ENCODE measurements at regions not wholly inside any gene's neighbourhood (a gene's known extent, or its start where the extent isn't known, plus 50 kb on each side); places are given as distances from the start of the nearest gene placed in this dataset.

- no peaks in the 10 kb centered on the region for H3K27me3 Mint-ChIP-seq (ENCODE audit: low read depth)
These were observed 156.1 kb upstream of the LRRC7 start for GRCh38 chr1:69411617-69412016.

More at GRCh38 chr1:69411617-69412016, 156.1 kb upstream of the LRRC7 start:
- no peak for DNase-seq (ENCODE audit: low spot score)
- TF ChIP-seq MYBL2 (CRISPR knock-in tag; IDR thresholded peaks at IDR 0.05) (no peak), TEAD1 (CRISPR knock-in tag; IDR thresholded peaks at IDR 0.05) (no peak), CREM (CRISPR knock-in tag; IDR thresholded peaks at IDR 0.05) (no peak), ZNF532 (CRISPR knock-in tag; IDR thresholded peaks at IDR 0.05; ENCODE audit: borderline replicate concordance) (no peak), FOXP1 (CRISPR knock-in tag; IDR thresholded peaks at IDR 0.05; ENCODE audit: borderline replicate concordance) (no peak), FOXP4 (CRISPR knock-in tag; IDR thresholded peaks at IDR 0.05) (no peak), GABPB1 (CRISPR knock-in tag; IDR thresholded peaks at IDR 0.05) (no peak), ETV6 (CRISPR knock-in tag; IDR thresholded peaks at IDR 0.05) (no peak), ZSCAN18 (CRISPR knock-in tag; IDR thresholded peaks at IDR 0.05) (no peak), STAT6 (CRISPR knock-in tag; conservative IDR thresholded peaks at IDR 0.05; ENCODE audit: low read depth) (no peak)
- ChIA-PET POLR2A (no interaction called here), CTCF (no interaction called here)
- Mint-ChIP-seq H3K9me3 (peaks cover 13% of the 10 kb centered on the region), H3K4me3 (no peak overlapping the region), H3K4me1 (no peaks in the 10 kb centered on the region), H3K36me3 (no peaks in the 10 kb centered on the region), H3K27ac (no peak overlapping the region)
- no peak for ATAC-seq

All from WTC11 (cell line).